ENCODE measurements at regions not wholly inside any gene's neighbourhood (a gene's known extent, or its start where the extent isn't known, plus 50 kb on each side); places are given as distances from the start of the nearest gene placed in this dataset.

DNA sequence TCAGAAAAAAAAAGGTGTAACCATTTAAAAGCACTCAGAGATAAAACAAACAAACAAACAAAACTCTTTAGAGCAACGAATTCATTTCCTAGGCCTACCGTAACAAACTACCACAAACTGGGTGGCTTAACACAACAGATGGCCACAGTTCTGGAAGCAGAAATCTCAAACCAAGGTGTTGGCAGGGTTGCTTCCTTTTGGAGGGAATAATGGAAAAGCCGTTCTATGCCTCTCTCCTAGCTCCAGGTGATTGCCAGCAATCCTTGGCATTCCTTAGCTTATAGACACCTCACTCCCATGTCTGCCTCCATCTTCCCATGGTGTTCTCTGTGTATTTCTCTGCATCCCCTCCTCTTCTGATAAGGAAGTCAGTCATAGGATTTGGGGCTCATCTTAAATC lies 200.4 kb downstream of the RAB38 start:
- no peak overlapping the region for H3K4me3 ChIP-seq (ENCODE audit: low read length)
- no peak for DNase-seq (ENCODE audit: low read depth, low spot score)

DNA sequence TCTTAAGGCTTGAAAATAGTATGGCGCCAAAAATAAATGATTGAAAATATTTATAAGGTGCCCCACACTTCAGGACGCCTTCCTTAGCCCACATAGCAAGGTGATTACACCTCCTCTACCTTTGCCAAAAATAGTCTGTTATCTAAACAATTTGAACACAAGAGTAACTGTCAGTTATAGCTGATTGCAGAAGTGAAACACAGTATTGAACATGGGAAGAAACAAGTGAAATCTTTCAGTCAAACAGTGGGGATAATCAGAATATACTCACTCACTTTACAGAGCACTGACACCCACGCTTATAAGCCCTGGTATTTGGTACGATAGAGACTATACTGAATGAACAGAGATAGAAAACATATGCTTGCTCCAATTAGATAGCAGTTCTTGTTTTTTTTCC lies 203.1 kb downstream of the RAB38 start:
- no peak overlapping the region for H3K4me3 ChIP-seq (ENCODE audit: low read length)
- no peak for DNase-seq (ENCODE audit: low read depth, low spot score)

DNA sequence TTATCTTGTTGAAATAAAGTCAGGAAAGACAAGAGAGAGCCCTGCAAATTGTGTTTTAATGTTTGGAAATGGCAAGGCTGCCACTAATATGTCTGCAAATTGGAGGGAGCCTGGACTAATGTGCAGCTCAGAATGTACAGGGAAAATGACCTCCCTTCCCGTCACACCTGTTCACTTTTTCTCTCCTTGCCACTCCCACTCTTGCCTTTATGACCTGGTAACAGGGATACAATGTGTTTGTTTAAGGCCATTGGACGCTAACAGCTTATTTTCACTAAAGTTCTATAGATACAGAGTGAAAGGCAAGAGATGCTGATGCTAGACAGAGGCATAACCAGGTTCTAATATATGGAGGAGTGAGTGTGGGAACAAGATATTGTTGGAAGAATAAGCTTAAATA lies 203.9 kb downstream of the RAB38 start:
- no peak overlapping the region for H3K4me3 ChIP-seq (ENCODE audit: low read length)
- no peak for DNase-seq (ENCODE audit: low read depth, low spot score)

DNA sequence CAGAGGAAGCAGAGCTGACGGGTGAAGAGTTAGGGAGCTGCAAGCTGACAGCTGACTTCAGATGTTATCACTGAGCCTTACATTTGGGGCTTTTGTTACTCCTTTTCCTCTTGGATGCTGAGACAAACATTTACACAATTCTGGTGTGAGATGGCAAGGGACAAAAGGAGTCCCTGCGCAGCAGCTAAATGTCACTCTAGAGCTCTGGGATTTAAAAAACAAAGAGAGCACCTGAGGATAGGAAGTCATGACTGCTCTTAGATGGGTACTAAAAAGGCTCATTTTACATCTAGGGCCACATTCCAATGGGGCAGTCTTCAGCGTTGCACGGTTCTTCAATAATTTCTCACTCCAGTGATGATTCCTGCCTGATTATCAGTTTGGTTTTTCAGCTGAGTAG lies 204.5 kb downstream of the RAB38 start:
- H3K4me3 ChIP-seq (ENCODE audit: low read length), result no peak overlapping the region

DNA sequence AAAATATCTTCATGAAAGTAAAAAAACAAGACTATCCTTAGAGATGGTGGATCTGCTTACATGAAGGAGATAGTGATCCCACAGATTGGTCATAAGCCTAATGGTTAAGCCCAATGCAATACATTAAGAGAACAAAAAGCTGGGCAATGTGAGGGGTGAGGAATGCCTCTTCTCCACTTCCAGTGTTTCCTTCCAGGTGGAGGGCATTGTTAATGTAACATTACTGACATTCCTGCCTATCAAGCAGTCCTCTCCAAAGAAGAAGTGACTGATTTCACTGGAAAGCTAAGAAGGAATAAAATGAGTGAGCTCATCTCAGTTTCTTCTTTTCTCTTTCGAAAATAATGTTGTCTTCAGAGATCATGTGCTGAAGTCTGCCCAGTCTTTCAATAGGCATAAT lies 207.8 kb downstream of the RAB38 start:
- H3K4me3 ChIP-seq (ENCODE audit: low read length), result no peak overlapping the region
- DNase-seq (ENCODE audit: low read depth, low spot score), result no peak

More for the DNA sequence above, 204.5 kb downstream of the RAB38 start:
- no peak for DNase-seq (ENCODE audit: low read depth, low spot score)

DNA sequence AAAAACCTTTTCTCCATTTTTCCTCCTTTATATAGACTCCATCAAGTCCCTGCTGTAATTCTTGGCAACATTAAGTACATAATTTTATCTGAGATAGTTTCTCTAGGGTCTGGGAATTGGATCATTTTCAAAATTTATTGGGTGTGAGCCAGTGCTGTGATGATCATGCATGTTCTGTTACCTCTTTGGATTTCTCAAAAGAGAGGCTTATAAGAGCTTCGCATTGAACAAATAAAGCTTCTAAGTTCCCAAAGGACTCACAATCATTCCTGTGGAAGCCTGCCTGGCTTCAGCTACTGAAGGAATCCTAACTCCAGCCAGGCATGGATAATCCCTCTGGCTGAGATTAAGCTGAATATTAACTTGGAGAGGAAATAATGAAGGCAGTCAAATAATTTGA lies 208.5 kb downstream of the RAB38 start:
- DNase-seq (ENCODE audit: low read depth, low spot score), result no peak
- H3K4me3 ChIP-seq (ENCODE audit: low read length), result no peak overlapping the region

DNA sequence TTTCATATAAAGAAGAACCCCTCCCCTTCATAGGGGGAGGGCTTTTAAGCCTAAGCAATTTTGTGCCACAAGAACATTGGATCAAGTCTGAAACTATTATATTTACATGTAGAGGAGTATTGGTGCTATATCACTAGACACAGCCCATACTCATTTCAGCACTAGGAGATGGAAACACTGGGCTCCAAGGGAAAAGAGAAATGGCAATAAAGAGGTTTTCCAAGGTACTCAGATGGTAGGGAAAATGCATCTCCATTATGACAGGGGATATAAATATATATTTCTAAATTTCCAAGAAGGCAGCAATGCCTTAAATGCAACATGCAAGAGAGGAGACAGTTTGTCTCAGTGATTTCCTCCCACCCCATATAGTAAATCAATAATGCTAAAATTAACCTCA lies 209.0 kb downstream of the RAB38 start:
- H3K4me3 ChIP-seq (ENCODE audit: low read length), result no peak overlapping the region
- no peak for DNase-seq (ENCODE audit: low read depth, low spot score)

DNA sequence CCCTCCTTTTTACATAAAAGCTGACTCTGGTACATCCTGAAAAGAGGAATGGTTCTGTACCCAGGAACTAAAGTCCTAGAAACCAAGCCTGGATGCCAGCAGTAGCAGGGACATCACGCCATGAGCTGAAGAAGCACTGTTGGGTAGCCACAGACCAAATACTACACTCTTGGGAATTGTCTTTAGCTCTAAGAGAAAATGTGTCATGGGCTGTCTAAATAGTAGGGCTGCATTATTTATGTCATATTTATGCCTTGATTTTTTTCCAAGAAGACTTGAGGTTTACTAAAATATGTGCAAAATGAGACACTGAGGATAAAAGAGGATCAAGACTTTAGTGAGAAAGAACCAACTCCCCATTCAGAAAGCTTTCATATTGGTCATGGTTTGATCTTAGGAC lies 213.6 kb downstream of the RAB38 start:
- no peak overlapping the region for H3K4me3 ChIP-seq (ENCODE audit: low read length)
- no peak for DNase-seq (ENCODE audit: low read depth, low spot score)

DNA sequence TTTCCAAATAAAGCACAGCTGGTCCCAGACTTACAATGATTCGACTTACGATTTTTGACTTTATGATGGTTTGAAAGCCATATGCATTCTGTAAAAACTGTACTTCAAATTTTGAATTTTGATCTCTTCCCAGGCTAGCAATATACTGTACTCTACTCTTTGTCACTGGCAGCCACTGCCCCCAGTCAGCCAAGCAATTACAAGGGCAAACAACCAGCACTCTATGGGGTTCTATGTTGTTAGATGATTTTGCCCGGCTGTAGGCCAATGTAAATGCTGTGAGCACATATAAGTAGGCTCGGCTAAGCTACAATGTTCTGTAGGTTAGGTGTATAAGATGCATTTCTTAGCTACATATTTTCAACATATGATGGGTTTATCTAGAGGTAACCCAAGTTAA lies 217.3 kb downstream of the RAB38 start:
- no peak overlapping the region for H3K4me3 ChIP-seq (ENCODE audit: low read length)
- no peak for DNase-seq (ENCODE audit: low read depth, low spot score)

DNA sequence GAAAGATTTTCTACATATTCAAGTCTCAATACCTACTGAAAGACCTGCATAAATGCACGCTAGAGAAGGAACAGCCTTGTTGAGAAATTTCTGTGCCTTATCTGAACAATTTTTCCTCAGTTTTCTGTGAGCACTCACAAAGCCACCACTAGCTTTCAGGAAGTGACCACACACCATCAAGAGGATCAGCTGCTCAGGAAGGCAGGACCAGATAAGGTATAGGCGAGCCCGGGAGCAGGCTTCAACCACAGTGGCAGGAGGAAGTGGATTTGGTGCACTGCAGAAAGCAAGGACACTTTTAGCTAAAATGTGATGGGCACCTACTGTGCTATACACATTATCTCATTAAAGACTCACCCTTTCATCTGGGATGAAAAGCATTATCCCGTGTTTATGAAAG lies 220.8 kb downstream of the RAB38 start:
- no peak overlapping the region for H3K4me3 ChIP-seq (ENCODE audit: low read length)
- no peak for DNase-seq (ENCODE audit: low read depth, low spot score)

DNA sequence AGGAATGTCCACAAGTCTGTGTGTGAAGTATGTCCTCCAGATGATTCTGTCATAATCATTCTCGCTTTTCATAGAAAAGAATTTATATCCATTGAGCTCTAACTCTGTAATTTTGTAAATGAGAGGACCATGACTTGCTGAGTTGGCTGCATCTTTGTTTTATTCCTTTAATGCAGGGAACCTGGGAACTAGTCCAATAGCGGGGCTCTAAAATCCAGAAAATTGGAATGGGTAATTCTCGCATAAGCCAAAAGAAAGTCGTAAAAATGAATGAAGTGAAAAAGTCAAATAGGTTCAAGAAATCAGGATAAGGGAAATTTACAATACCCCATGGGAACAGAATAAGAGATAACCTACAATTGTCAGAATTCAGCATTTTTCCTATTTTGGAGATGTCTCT lies 232.5 kb downstream of the RAB38 start:
- H3K4me3 ChIP-seq (ENCODE audit: low read length), result no peak overlapping the region
- no peak for DNase-seq (ENCODE audit: low read depth, low spot score)

DNA sequence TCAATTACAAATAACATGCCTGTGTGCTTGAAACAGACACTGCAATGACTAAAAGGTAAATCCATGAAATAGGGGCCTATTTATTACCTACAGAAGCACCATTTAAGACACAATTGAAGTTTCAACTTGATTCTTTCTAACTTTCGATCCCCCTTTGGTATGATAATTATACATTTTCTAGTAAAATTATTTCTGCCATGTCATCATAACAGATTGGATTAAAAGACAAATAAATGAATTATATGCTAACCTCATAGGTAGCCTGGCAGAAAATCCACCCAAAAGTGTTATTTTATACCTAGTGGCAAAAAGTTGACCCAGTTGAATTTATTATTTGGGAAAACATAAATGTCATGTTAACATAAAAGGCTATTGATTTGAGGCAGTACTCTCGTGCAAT lies 241.1 kb downstream of the RAB38 start:
- DNase-seq (ENCODE audit: low read depth, low spot score), result no peak
- no peak overlapping the region for H3K4me3 ChIP-seq (ENCODE audit: low read length)

DNA sequence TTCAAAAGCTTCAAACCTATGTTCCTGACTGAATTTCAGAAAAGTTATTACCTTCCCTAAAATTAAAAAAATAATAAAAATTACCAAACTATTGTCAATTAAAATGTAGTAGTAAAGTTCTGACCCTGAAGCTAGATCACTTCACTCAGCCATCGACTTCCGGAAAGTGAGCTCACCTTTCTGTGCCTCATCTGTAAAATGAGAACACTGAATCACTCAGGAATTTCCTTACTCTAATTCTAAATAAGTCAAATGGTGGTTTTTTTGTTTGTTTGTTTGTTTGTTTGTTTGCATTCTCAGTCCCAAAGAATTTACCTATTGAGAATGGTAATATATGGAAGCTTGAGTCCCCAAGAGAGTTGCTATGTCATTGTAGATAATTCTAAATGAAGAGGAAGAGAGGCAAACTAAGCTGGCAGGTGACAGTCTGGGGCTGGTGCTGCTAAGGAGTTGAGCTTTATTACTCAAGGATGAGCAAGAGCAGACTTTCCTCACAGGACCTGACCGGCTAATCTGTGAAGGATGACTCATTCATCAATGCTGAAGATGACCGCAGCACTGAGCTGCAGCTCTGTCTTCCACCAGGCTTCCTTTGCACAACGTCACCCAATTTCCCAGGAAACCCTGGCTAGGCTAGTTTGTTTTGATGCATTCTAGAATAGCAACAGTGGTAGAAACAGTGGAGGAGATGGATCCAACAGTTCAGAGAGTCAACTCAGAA lies 248.8 kb downstream of the RAB38 start:
- no peak overlapping the region for H3K4me3 ChIP-seq (ENCODE audit: low read length)
- DNase-seq (ENCODE audit: low read depth, low spot score), result no peak

DNA sequence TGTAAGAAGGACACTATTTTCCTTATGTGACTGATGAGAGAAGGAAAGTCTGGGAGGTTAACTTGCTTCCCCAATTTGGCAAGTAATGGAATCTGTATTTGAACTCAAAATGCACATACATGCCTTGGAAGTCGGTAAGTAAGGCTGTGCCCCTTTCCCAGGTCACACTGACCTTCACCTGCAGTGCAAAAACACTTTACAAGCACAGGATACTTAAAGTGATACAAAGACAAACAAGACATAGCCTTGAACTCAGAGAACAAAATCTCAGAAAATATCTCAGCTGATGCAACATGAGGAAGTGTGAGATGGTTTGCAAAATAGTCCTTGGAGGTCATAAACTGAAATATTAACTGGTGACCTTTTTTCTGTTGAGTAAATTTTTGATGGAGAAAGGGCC lies 251.1 kb downstream of the RAB38 start:
- no peak for DNase-seq (ENCODE audit: low read depth, low spot score)
- H3K4me3 ChIP-seq (ENCODE audit: low read length), result no peak overlapping the region

DNA sequence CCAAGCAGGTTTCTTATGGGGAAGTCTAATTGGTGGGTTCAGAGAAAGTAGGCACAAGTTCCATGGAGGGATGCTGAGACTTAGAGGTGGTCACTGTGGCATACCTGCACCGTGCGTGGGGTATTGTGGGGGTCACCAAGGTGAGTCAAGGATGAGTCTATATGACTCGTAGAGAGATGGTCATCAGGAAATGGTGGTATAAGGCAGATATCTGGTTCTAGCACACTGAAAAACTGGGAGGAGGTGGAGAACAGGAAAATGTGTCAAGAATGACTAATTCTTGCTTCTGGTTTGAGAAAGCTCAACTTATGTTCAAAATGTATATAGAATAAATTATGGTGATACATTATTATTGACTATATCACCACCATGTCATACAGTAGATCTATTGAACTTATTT lies 258.1 kb downstream of the RAB38 start:
- H3K4me3 ChIP-seq (ENCODE audit: low read length), result no peak overlapping the region
- DNase-seq (ENCODE audit: low read depth, low spot score), result no peak

DNA sequence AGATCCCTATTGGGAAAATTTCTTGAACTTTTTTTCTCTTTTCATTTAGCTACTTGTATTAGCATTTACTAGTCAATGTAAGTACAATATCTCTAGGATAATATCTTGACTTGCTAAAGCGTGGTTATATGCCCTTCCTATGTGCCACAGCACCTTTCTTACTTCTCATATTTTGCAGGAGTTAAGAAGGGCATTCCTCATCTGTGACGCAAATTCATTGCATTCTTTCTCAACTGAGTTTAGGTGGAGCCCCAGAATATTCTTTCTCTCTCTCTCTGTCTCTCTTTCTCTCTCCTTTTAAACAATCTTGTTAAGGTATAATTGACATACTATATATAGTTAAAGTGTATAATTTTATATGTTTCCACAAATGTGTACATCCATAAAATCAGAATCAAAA lies 266.1 kb downstream of the RAB38 start:
- DNase-seq (ENCODE audit: low read depth, low spot score), result no peak
- H3K4me3 ChIP-seq (ENCODE audit: low read length), result no peak overlapping the region

DNA sequence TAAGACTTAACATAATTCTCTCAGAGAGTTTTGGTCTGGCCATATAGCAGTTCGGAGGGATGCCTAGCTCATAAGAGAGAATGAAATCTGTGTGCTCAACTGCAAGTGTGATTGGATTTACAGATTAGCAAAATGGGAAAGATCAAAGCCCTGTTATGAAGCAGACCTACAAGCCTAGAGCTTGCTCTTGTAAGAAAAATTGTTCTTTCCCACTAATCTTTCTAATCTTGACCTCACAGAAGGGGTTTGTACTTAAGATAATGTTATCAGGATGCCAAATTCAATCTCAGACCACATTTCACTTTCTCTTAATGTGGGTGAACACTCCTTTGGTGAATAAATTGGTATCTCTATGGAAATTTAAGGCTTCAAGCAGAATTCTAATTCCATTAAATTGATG lies 267.2 kb downstream of the RAB38 start:
- DNase-seq (ENCODE audit: low read depth, low spot score), result no peak
- no peak overlapping the region for H3K4me3 ChIP-seq (ENCODE audit: low read length)

DNA sequence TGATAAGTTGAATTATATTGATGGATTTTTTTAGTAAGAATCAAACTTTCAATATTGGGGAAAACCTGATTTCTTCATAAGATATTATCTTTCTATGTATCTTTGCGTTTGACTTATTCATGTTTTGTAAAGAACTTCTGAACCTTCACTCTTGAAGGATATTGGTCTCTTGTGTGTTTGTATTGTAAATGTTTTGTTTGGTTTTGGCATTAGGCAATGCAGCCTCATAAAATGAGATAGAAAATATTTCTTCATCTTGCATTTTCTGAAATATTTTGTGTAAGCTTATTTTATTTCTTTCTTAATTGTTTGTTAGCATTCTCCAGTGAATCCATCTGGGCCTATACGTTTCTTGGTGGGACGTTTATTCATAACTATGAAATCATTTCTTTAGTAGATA lies 271.9 kb downstream of the RAB38 start:
- DNase-seq (ENCODE audit: low read depth, low spot score), result no peak
- H3K4me3 ChIP-seq (ENCODE audit: low read length), result no peak overlapping the region

DNA sequence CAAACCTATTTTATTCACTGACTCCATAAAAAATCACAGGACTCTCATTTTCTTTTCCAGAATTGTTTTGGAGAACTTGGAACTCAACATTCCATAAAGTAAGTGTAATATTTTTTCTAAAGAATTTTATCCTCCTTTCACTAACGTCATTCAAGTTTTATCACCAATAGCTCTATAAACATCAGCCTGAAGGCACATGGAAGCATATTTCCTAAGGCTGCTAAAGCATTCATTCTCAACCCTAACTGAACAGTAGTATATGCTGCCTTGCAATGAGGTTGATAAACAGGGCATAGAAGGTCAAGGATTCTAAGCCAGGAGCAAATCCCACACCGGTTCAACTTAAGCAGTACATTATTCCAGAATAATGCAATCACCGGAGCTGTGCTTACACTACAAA lies 273.9 kb downstream of the RAB38 start:
- DNase-seq (ENCODE audit: low read depth, low spot score), result no peak
- H3K4me3 ChIP-seq (ENCODE audit: low read length), result no peak overlapping the region

DNA sequence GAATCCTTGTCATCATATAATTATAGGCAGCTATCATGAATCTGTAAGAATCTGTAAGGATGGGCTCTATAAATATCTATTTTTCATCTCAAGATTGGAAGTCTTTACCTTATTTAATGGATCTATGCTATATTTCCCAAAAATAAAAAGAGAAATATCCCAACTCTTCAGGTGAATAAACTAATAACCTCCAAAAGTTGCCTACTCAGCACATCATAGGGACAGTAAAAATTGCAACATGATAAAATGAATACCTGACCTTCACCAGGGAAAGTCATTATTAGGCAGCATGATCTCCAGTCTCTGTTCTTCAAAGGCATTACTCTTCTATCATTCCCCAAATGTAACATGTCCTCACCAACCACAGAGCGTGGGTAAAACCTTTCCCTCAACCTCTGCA lies 277.3 kb downstream of the RAB38 start:
- H3K4me3 ChIP-seq (ENCODE audit: low read length), result no peak overlapping the region
- DNase-seq (ENCODE audit: low read depth, low spot score), result no peak

DNA sequence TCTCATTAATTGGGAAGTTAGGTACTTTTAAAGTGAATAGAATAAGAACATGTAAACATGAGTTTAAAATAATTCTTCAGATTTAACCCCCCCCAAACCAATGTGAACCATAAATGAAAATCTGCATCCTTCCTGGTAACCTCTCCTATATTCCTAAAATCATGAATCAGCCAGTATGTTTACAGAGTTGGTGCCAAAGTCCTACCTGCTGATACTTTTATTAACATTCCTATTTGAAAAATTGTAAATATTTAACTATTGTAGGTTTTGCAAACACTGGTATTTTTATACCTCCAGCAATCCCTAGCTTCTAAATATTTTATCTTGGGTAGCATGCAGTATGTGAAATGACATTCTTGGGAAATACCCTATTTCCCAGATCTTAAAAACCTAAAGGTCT lies 278.2 kb downstream of the RAB38 start:
- H3K4me3 ChIP-seq (ENCODE audit: low read length), result no peak overlapping the region
- no peak for DNase-seq (ENCODE audit: low read depth, low spot score)

DNA sequence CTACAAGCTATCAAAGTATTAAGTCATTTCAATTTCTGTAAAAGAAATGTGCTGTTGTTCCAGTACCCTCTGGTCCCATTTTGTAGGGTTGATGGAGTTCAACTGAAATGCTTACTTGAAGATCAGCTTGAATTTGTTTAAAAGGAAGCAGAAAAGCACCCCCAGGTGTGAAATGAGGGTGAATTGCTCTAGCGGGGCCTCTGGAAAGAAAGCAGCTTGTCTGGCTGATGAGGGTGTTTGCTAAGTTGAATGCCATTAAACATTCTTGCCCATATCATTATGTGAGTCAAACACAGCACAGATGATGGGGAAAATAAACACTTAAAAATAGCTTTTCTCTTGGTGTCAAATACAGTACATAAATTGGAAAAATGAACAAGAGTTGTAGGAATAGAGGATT lies 280.3 kb downstream of the RAB38 start:
- no peak for DNase-seq (ENCODE audit: low read depth, low spot score)
- no peak overlapping the region for H3K4me3 ChIP-seq (ENCODE audit: low read length)

Data from Jurkat, Clone E6-1 (cell line).